Hypothalamus (tissue), 51 donors: ENCODE measurements at regions not wholly inside any gene's neighbourhood (a gene's known extent, or its start where the extent isn't known, plus 50 kb on each side); places are given as distances from the start of the nearest gene placed in this dataset.

Experiments
- DNase-seq, 51 donors: peaks; one replicate each; lab custom pipeline; 2025; lab: John Stamatoyannopoulos, UW

- DNase-seq, result peak; percentile 4 to 88 (median 72)
Observed at GRCh38 chr5:160175438-160176218, 53.7 kb upstream of the FABP6 start.

- DNase-seq, result peak in 1 of 51 donors; percentile 44
Observed at GRCh38 chr5:160174780-160175437, 54.4 kb upstream of the FABP6 start.

- no peak for DNase-seq
Observed at GRCh38 chr5:160174290-160174689, 55.0 kb upstream of the FABP6 start.

- no peak for DNase-seq
Observed at GRCh38 chr5:160171666-160172065, 52.4 kb upstream of the PWWP2A start.

- no peak for DNase-seq
Observed at GRCh38 chr5:160169326-160169725, 50.1 kb upstream of the PWWP2A start.
